ENCODE measurements at regions not wholly inside any gene's neighbourhood (a gene's known extent, or its start where the extent isn't known, plus 50 kb on each side); places are given as distances from the start of the nearest gene placed in this dataset.

GRCh38 chr2:76633276-76633921, 888.8 kb downstream of the LRRTM4 start:
- Histone ChIP-seq H3K9ac (ENCODE audit: insufficient read depth, low read length, poor library complexity, severe bottlenecking) (no peak overlapping the region), H3K4me1 (ENCODE audit: control insufficient read depth in 1 of 2, insufficient read depth in 2 of 2, low read length in 2 of 2) (no peaks in the 10 kb centered on the region), H3K27ac (ENCODE audit: low read depth in 1 of 2, low read length in 2 of 2) (no peak overlapping the region), H3K36me3 (replicated peaks in 1 of 2; ENCODE audit: control insufficient read depth in 1 of 2, insufficient read depth in 2 of 2, low read length in 2 of 2) (no peaks in the 10 kb centered on the region), H3K79me2 (ENCODE audit: insufficient read depth, low read length) (no peaks in the 10 kb centered on the region), H3K4me3 (replicated peaks in 1 of 3; ENCODE audit: low read depth in 2 of 3, low read length in 3 of 3) (no peak overlapping the region), H3K27me3 (ENCODE audit: control insufficient read depth in 2 of 2, insufficient read depth in 2 of 2, low read length in 2 of 2) (no peaks in the 10 kb centered on the region), H2AFZ (ENCODE audit: insufficient read depth, low read depth, low read length, poor library complexity, severe bottlenecking) (no peak overlapping the region), H3K9me3 (replicated peaks in 1 of 2; ENCODE audit: control insufficient read depth in 1 of 2, insufficient read depth in 1 of 2, low read length in 2 of 2) (peaks cover 0 to 6% of the 10 kb centered on the region in 2 donors), H3K4me2 (replicated peaks; ENCODE audit: extremely low read depth, low read length, poor library complexity, severe bottlenecking) (no peak overlapping the region), H4K20me1 (ENCODE audit: insufficient read depth, low read length) (no peaks in the 10 kb centered on the region)
- H3K4me3 Mint-ChIP-seq = no peak overlapping the region
- H3K4me1 Mint-ChIP-seq = no peaks in the 10 kb centered on the region
- intact Hi-C loops (cut with micrococcal nuclease) = no loop called here
- TF ChIP-seq CTCF (IDR thresholded peaks at IDR 0.05) = no peak
- H3K9me3 Mint-ChIP-seq = peaks cover 0 to 4% (median 0%) of the 10 kb centered on the region in 7 donors
- WGBS (ENCODE audit: insufficient coverage) = no CpG with 5 or more reads among the region's 3 CpGs
- DNase-seq = no peak
- H3K36me3 Mint-ChIP-seq = no peaks in the 10 kb centered on the region
- H3K27ac Mint-ChIP-seq = no peak overlapping the region
- H3K27me3 Mint-ChIP-seq (ENCODE audit: low read depth in 3 of 3) = peaks cover 0 to 2% (median 0%) of the 10 kb centered on the region in 3 donors

- no peaks in the 10 kb centered on the region for H3K4me1 ChIP-seq (ENCODE audit: control insufficient read depth in 1 of 2, insufficient read depth in 2 of 2, low read length in 2 of 2)
- no peak overlapping the region for H3K4me2 ChIP-seq (replicated peaks; ENCODE audit: extremely low read depth, low read length, poor library complexity, severe bottlenecking)
- H3K9ac ChIP-seq (ENCODE audit: insufficient read depth, low read length, poor library complexity, severe bottlenecking) = no peak overlapping the region
- no peaks in the 10 kb centered on the region for H4K20me1 ChIP-seq (ENCODE audit: insufficient read depth, low read length)
- Mint-ChIP-seq H3K36me3 (no peaks in the 10 kb centered on the region), H3K27me3 (ENCODE audit: low read depth in 3 of 3) (peaks cover 0 to 1% (median 0%) of the 10 kb centered on the region in 3 donors), H3K27ac (no peak overlapping the region), H3K9me3 (peaks cover 0 to 4% (median 2%) of the 10 kb centered on the region in 7 donors), H3K4me3 (no peak overlapping the region), H3K4me1 (no peaks in the 10 kb centered on the region)
- H3K27me3 ChIP-seq (ENCODE audit: control insufficient read depth in 2 of 2, insufficient read depth in 2 of 2, low read length in 2 of 2) = no peaks in the 10 kb centered on the region
- no peak for TF ChIP-seq CTCF (IDR thresholded peaks at IDR 0.05)
- H3K27ac ChIP-seq (ENCODE audit: low read depth in 1 of 2, low read length in 2 of 2) = no peak overlapping the region
- no peak overlapping the region for H2AFZ ChIP-seq (ENCODE audit: insufficient read depth, low read depth, low read length, poor library complexity, severe bottlenecking)
- H3K9me3 ChIP-seq (replicated peaks in 1 of 2; ENCODE audit: control insufficient read depth in 1 of 2, insufficient read depth in 1 of 2, low read length in 2 of 2) = peaks cover 0 to 8% of the 10 kb centered on the region in 2 donors
- H3K36me3 ChIP-seq (replicated peaks in 1 of 2; ENCODE audit: control insufficient read depth in 1 of 2, insufficient read depth in 2 of 2, low read length in 2 of 2) = no peaks in the 10 kb centered on the region
- 76% methylated on average over 3 of the region's 3 CpGs for WGBS (ENCODE audit: insufficient coverage)
- H3K79me2 ChIP-seq (ENCODE audit: insufficient read depth, low read length) = no peaks in the 10 kb centered on the region
- intact Hi-C loops (cut with micrococcal nuclease) = no loop called here
- no peak for DNase-seq
- no peak overlapping the region for H3K4me3 ChIP-seq (replicated peaks in 1 of 3; ENCODE audit: low read depth in 2 of 3, low read length in 3 of 3)
Observed at GRCh38 chr2:76625101-76625500, 897.1 kb downstream of the LRRTM4 start.
